GM19238 (cell line): ENCODE measurements at regions not wholly inside any gene's neighbourhood (a gene's known extent, or its start where the extent isn't known, plus 50 kb on each side); places are given as distances from the start of the nearest gene placed in this dataset.
"Not testable (repeated sequence)": the region's sequence is repeated elsewhere in the genome, so short reads cannot be mapped to it uniquely, and the experiment has no call there.

Experiments
- DNase-seq: peaks from one replicate; pipeline ENCODE4 v3.0.0; 2011; ENCODE audit warnings: low spot score; ENCODE audit not compliant: insufficient read length

GRCh38 chr2:7368211-7368610 is 451.0 kb downstream of the RNF144A start:
- no peak for DNase-seq

- no peak for DNase-seq
Measured at GRCh38 chr2:7373156-7373555, 455.9 kb downstream of the RNF144A start.

- no peak for DNase-seq
Measured at GRCh38 chr2:7375901-7376300, 458.7 kb downstream of the RNF144A start.

GRCh38 chr2:7377916-7378569 is 460.8 kb downstream of the RNF144A start:
- no peak for DNase-seq

GRCh38 chr2:7378591-7378990 is 461.4 kb downstream of the RNF144A start:
- DNase-seq: no peak

- no peak for DNase-seq
Measured at GRCh38 chr2:7379799-7380198, 462.6 kb downstream of the RNF144A start.

- DNase-seq: no peak
Measured at GRCh38 chr2:7384773-7385349, 467.6 kb downstream of the RNF144A start.

- DNase-seq: not testable (repeated sequence)
Measured at GRCh38 chr2:7390311-7390710, 473.1 kb downstream of the RNF144A start.

- no peak for DNase-seq
Measured at GRCh38 chr2:7392076-7392787, 475.0 kb downstream of the RNF144A start.

GRCh38 chr2:7394195-7394594 is 477.0 kb downstream of the RNF144A start:
- DNase-seq: no peak

GRCh38 chr2:7400628-7401027 is 483.4 kb downstream of the RNF144A start:
- DNase-seq: no peak

GRCh38 chr2:7403092-7403775 is 486.0 kb downstream of the RNF144A start:
- no peak for DNase-seq

GRCh38 chr2:7405861-7406715 is 488.9 kb downstream of the RNF144A start:
- DNase-seq: no peak

- no peak for DNase-seq
Measured at GRCh38 chr2:7407001-7407400, 489.8 kb downstream of the RNF144A start.

GRCh38 chr2:7407906-7408680 is 490.9 kb downstream of the RNF144A start:
- no peak for DNase-seq

GRCh38 chr2:7411691-7412090 is 494.5 kb downstream of the RNF144A start:
- no peak for DNase-seq

GRCh38 chr2:7417845-7418742 is 500.9 kb downstream of the RNF144A start:
- no peak for DNase-seq

- no peak for DNase-seq
Measured at GRCh38 chr2:7419186-7419585, 502.0 kb downstream of the RNF144A start.

GRCh38 chr2:7419814-7420311 is 502.7 kb downstream of the RNF144A start:
- no peak for DNase-seq
